Nephron progenitor cell (in vitro differentiated cells): ENCODE measurements at regions not wholly inside any gene's neighbourhood (a gene's known extent, or its start where the extent isn't known, plus 50 kb on each side); places are given as distances from the start of the nearest gene placed in this dataset.
"Not testable (repeated sequence)": the region's sequence is repeated elsewhere in the genome, so short reads cannot be mapped to it uniquely, and the experiment has no call there.

Experiments
- DNase-seq: peaks from one replicate; pipeline ENCODE4 v3.0.0; 2021
- H3K27ac Mint-ChIP-seq: 2 replicates; pipeline ENCODE4 v1.8.0; 2021; ENCODE audit warnings: mild to moderate bottlenecking, moderate library complexity, mixed read lengths
- H3K27me3 Mint-ChIP-seq: 2 replicates; pipeline ENCODE4 v1.8.0; 2021; ENCODE audit warnings: mild to moderate bottlenecking, low read depth, mixed read lengths; ENCODE audit not compliant: poor library complexity
- H3K36me3 Mint-ChIP-seq: 2 replicates; pipeline ENCODE4 v1.8.0; 2021; ENCODE audit warnings: low read depth, mixed read lengths
- H3K4me1 Mint-ChIP-seq: 2 replicates; pipeline ENCODE4 v1.8.0; 2021; ENCODE audit warnings: mixed read lengths
- H3K4me3 Mint-ChIP-seq: 2 replicates; pipeline ENCODE4 v1.8.0; 2021; ENCODE audit warnings: mild to moderate bottlenecking, moderate library complexity, mixed read lengths
- H3K9me3 Mint-ChIP-seq: 2 replicates; pipeline ENCODE4 v1.8.0; 2021; ENCODE audit warnings: mild to moderate bottlenecking, moderate library complexity, mixed read lengths
- TF ChIP-seq, protein P1 (sequence below): fragments of 200-600 bp; sonication (generic); IDR thresholded peaks from 2 replicates; pipeline ENCODE4 v1.5.0; 2021; ENCODE audit warnings: antibody characterized with exemption

DNA sequence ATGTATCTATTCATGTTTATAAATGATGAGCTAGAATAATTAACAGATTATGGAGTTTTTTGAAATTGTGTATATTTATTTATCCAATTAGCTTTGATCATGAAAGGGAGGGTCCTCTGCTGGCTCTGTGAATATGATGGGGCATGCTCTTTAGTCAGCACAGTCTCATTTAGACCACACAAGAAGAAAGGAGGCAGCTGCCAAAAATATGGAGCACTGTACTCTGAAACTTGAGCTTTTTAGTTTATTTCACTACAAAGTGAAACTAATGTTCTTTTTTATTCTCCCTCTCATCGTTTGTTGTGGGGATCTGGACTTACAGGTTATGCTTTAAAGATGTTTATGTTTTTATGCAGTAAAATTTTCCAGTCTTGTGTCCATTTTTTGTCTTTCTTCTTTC lies 266.9 kb upstream of the GULP1 start:
- Mint-ChIP-seq H3K9me3 (peaks cover 9% of the 10 kb centered on the region), H3K4me1 (no peaks in the 10 kb centered on the region), H3K36me3 (no peaks in the 10 kb centered on the region), H3K27me3 (no peaks in the 10 kb centered on the region), H3K4me3 (no peak overlapping the region), H3K27ac (no peak overlapping the region)
- TF ChIP-seq, protein P1, sequence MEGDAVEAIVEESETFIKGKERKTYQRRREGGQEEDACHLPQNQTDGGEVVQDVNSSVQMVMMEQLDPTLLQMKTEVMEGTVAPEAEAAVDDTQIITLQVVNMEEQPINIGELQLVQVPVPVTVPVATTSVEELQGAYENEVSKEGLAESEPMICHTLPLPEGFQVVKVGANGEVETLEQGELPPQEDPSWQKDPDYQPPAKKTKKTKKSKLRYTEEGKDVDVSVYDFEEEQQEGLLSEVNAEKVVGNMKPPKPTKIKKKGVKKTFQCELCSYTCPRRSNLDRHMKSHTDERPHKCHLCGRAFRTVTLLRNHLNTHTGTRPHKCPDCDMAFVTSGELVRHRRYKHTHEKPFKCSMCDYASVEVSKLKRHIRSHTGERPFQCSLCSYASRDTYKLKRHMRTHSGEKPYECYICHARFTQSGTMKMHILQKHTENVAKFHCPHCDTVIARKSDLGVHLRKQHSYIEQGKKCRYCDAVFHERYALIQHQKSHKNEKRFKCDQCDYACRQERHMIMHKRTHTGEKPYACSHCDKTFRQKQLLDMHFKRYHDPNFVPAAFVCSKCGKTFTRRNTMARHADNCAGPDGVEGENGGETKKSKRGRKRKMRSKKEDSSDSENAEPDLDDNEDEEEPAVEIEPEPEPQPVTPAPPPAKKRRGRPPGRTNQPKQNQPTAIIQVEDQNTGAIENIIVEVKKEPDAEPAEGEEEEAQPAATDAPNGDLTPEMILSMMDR: no peak
- no peak for DNase-seq

DNA sequence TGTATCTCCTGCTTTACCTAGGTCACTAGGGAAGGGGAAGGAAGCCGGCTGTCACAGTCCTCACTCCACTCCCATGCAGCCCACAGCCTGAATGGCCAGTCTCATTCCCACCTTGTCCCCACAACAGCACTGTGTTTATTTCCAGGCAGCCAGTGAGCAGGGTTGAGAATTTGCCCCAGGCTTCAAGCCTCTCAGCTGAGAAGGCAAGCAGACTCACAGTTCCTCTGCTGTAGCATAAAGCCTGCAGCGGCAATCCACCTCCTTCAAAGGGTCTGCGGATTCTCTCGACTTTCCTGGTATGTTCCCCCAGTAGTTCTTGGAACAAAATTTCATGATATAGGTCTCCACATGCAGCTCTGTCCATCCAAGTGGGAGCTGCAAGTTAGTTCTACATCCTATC lies 262.9 kb upstream of the GULP1 start:
- H3K4me1 Mint-ChIP-seq: peaks cover 22% of the 10 kb centered on the region
- H3K27me3 Mint-ChIP-seq: no peaks in the 10 kb centered on the region
- no peak overlapping the region for H3K27ac Mint-ChIP-seq
- no peaks in the 10 kb centered on the region for H3K36me3 Mint-ChIP-seq
- DNase-seq: no peak
- TF ChIP-seq, protein P1: no peak
- H3K4me3 Mint-ChIP-seq: no peak overlapping the region
- H3K9me3 Mint-ChIP-seq: no peaks in the 10 kb centered on the region

DNA sequence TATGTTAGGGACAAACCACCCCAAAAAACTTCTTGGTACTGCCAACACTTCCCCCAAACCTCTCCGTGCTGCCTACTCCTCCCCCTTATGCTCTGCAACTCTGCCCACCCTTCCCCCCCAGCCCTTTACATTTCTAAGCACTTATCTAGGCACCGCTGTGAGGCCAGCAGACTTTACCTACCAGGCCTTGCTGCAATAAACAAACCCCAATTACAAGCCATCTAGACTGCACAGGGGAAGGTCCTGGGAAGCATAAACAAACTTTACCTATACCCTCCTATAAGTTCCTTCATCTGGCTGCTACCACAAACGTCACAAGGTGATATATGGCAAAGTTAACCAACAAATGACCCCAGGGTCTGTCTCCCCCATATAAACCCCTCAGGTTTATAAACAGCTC lies 259.4 kb upstream of the GULP1 start:
- Mint-ChIP-seq H3K27me3 (peaks cover 5% of the 10 kb centered on the region), H3K9me3 (no peaks in the 10 kb centered on the region), H3K36me3 (no peaks in the 10 kb centered on the region), H3K4me3 (peak overlapping the region; percentile 4), H3K27ac (peak overlapping the region; percentile 69), H3K4me1 (peaks cover 22% of the 10 kb centered on the region)
- no peak for DNase-seq
- TF ChIP-seq, protein P1: no peak

DNA sequence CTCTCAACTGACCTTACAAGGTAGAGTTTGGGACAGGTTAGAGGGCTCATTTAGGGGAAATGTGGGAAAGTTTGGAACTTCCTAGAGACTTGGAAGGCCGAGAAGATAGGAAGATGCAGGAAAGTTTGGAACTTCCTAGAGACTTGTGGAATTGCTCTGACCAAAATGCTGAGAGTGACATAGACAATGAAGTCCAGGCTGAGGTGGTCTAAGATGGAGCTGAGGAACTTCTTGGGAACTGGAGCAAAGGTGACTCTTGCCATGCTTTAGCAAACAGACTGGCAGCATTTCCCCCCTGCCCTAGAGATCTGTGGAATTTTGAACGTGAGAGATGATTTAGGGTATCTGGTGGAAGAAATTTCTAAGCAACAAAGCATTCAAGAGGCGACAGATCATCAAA lies 258.9 kb upstream of the GULP1 start:
- H3K27ac Mint-ChIP-seq: peak overlapping the region; percentile 69
- TF ChIP-seq, protein P1: no peak
- no peaks in the 10 kb centered on the region for H3K36me3 Mint-ChIP-seq
- H3K4me1 Mint-ChIP-seq: peaks cover 22% of the 10 kb centered on the region
- H3K27me3 Mint-ChIP-seq: peaks cover 5% of the 10 kb centered on the region
- no peak for DNase-seq
- no peaks in the 10 kb centered on the region for H3K9me3 Mint-ChIP-seq
- H3K4me3 Mint-ChIP-seq: peak overlapping the region; percentile 4

DNA sequence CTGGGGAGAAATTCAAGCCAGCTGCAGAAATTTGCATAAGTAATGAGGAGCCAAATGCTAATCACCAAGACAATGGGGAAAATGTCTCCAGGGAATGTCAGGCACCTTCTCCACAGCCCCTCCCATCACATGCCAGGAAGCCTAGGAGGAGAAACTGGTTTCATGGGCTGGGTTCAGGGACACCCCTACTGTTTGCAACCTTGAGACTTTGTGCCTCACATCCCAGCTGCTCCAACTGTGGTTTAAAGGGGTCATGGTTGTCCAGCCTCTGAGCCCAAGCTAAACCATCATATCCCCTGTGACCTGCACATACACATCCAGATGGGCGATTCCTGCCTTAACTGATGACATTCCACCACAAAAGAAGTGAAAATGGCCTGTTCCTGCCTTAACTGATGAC lies 258.4 kb upstream of the GULP1 start:
- not testable (repeated sequence) for DNase-seq, H3K9me3 Mint-ChIP-seq, H3K27ac Mint-ChIP-seq, H3K27me3 Mint-ChIP-seq, H3K4me3 Mint-ChIP-seq, H3K36me3 Mint-ChIP-seq
- peaks cover 22% of the 10 kb centered on the region for H3K4me1 Mint-ChIP-seq

DNA sequence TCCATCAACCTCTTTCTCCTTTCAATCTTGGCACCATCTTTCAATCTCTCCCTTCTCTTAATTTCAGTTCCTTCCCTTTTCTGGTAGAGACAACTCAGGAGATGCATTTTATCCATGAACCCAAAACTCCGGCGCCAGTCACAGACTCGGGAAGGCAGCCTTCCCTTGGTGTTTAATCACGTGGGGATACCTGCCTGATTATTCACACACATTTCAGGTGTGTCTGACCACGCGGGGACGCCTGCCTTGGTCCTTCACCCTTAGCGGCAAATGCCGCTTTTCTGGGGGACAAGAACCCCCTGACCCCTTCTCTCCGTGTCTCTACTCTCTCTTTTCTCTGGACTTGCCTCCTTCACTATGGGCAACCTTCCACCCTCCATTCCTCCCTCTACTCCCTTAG lies 257.6 kb upstream of the GULP1 start:
- H3K27ac Mint-ChIP-seq, H3K36me3 Mint-ChIP-seq, H3K4me3 Mint-ChIP-seq, H3K9me3 Mint-ChIP-seq, DNase-seq, H3K27me3 Mint-ChIP-seq: not testable (repeated sequence)
- H3K4me1 Mint-ChIP-seq: peaks cover 22% of the 10 kb centered on the region

DNA sequence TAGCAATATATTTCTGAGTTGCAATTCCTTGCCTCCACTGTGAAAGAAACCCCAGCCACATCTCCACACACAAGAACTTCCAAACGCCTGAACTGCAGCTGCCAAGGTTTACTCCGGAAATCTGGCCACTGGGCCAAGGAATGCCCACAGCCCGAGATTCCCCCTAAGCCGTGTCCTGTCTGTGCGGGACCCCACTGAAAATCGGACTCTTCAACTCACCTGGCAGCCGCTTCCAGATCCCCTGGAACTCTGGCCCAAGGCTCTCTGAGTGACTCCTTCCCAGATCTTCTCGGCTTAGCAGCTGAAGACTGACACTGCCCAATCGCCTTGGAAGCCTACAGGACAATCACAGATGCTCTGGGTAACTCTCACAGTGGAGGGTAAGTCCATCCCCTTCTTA lies 256.3 kb upstream of the GULP1 start:
- H3K4me3 Mint-ChIP-seq, DNase-seq, H3K9me3 Mint-ChIP-seq, H3K27me3 Mint-ChIP-seq, H3K36me3 Mint-ChIP-seq, H3K27ac Mint-ChIP-seq: not testable (repeated sequence)
- peaks cover 22% of the 10 kb centered on the region for H3K4me1 Mint-ChIP-seq

DNA sequence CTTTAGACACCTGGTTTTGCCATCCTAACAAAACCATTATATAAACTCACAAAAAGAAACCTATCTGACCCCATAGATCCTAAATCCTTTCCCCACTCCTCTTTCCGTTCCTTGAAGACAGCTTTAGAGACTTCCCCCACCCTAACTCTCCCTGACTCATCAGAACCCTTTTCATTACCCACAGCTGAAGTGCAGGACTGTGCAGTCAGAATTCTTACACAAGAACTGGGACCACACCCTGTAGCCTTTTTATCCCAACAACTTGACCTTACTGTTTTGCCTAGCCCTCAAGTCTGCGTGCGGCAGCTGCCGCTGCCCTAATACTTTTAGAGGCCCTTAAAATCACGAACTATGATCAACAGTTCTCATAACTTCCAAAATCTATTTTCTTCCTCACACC lies 254.9 kb upstream of the GULP1 start:
- H3K4me3 Mint-ChIP-seq, H3K36me3 Mint-ChIP-seq, H3K27me3 Mint-ChIP-seq, H3K27ac Mint-ChIP-seq, H3K9me3 Mint-ChIP-seq, DNase-seq: not testable (repeated sequence)
- H3K4me1 Mint-ChIP-seq: peaks cover 13% of the 10 kb centered on the region
